Smooth muscle cell (in vitro differentiated cells): ENCODE measurements at regions not wholly inside any gene's neighbourhood (a gene's known extent, or its start where the extent isn't known, plus 50 kb on each side); places are given as distances from the start of the nearest gene placed in this dataset.
A peak's percentile ranks its signal among the peaks of the same experiment; 100 is the strongest.
"Not testable (repeated sequence)": the region's sequence is repeated elsewhere in the genome, so short reads cannot be mapped to it uniquely, and the experiment has no call there.

ENCODE experiments used
- DNase-seq: peaks from one replicate; lab custom pipeline; 2025; ENCODE audit not compliant: unreplicated experiment; lab: John Stamatoyannopoulos, UW
- H2AFZ ChIP-seq: fragments of 200-600 bp; sonication (generic); 2 replicates; pipeline ENCODE4 v1.6.0; 2016; ENCODE audit warnings: antibody characterized with exemption, low read depth, mild to moderate bottlenecking
- H3F3A ChIP-seq: fragments of 200-600 bp; sonication (generic); 2 replicates; pipeline ENCODE4 v1.6.0; 2017; ENCODE audit warnings: antibody characterized with exemption, low read depth
- H3K27ac ChIP-seq: fragments of 200-600 bp; sonication (generic); 2 replicates; pipeline ENCODE4 v1.5.1; 2016; ENCODE audit warnings: low read depth, mild to moderate bottlenecking
- H3K27me3 ChIP-seq: fragments of 200-600 bp; sonication (generic); 2 replicates; pipeline ENCODE4 v1.6.1; 2016; ENCODE audit warnings: low read depth, mild to moderate bottlenecking
- H3K36me3 ChIP-seq: fragments of 200-600 bp; sonication (generic); 2 replicates; pipeline ENCODE4 v1.5.1; 2016; ENCODE audit warnings: low read depth
- H3K4me1 ChIP-seq: fragments of 200-600 bp; sonication (generic); 2 replicates; pipeline ENCODE4 v1.5.1; 2016; ENCODE audit warnings: low read depth
- H3K4me2 ChIP-seq: fragments of 200-600 bp; sonication (generic); 2 replicates; pipeline ENCODE4 v1.6.0; 2016; ENCODE audit warnings: mild to moderate bottlenecking
- H3K4me3 ChIP-seq: fragments of 200-600 bp; sonication (generic); 2 replicates; pipeline ENCODE4 v1.5.1; 2016; ENCODE audit warnings: mild to moderate bottlenecking
- H3K79me2 ChIP-seq: fragments of 200-600 bp; sonication (generic); 2 replicates; pipeline ENCODE4 v1.6.0; 2016; ENCODE audit warnings: low read depth, mild to moderate bottlenecking
- H3K9ac ChIP-seq: fragments of 200-600 bp; sonication (generic); 2 replicates; pipeline ENCODE4 v1.6.0; 2016; ENCODE audit warnings: low read depth
- H3K9me3 ChIP-seq: fragments of 200-600 bp; sonication (generic); replicated peaks from 2 replicates; pipeline ENCODE4 v1.5.1; 2016; ENCODE audit warnings: low read depth
- H4K20me1 ChIP-seq: fragments of 200-600 bp; sonication (generic); 2 replicates; pipeline ENCODE4 v1.6.0; 2016; ENCODE audit warnings: low read depth
- CTCF ChIP-seq: fragments of 200-600 bp; sonication (generic); IDR thresholded peaks from 2 replicates; pipeline ENCODE4 v1.5.1; 2017; ENCODE audit warnings: borderline replicate concordance, mild to moderate bottlenecking, antibody characterized with exemption; ENCODE audit not compliant: insufficient read depth, poor library complexity, severe bottlenecking
- WGBS: methylation state at CpG from one replicate; pipeline ENCODE4 v1.1.7; 2016; ENCODE audit warnings: low lambda C conversion rate; 5-methylcytosine and 5-hydroxymethylcytosine counted together

DNA sequence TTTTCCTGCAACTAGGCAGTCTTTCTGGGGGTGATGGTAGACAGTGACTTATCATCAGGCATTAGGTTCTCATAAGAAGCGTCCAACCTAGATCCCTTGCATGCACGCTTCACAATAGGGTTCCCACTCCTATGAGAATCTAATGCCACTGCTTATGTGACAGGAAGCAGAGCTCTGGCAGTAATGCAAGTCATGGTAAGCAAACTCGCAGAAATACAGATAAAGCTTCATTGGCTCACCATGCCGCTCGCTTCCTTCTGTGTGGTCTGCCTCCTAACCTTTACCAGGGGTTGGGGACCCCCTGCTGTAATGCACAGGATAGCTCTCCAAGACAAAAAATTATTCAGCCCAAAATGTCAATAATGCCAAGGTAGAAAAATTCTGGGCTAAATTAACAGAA is 864.2 kb downstream of the TRHDE start:
- Histone ChIP-seq H3K27me3 (no peaks in the 10 kb centered on the region), H4K20me1 (no peaks in the 10 kb centered on the region), H3F3A (no peaks in the 10 kb centered on the region), H3K27ac (no peak overlapping the region), H3K79me2 (no peaks in the 10 kb centered on the region), H3K4me1 (no peaks in the 10 kb centered on the region), H3K4me3 (no peak overlapping the region), H3K9ac (no peak overlapping the region), H3K9me3 (no peaks in the 10 kb centered on the region), H2AFZ (peak overlapping the region; percentile 50), H3K36me3 (no peaks in the 10 kb centered on the region), H3K4me2 (no peak overlapping the region)
- 48% methylated on average over 5 of the region's 5 CpGs for WGBS
- no peak for TF ChIP-seq CTCF
- DNase-seq = no peak

- H3K4me1 ChIP-seq, H3K27me3 ChIP-seq, H4K20me1 ChIP-seq, H3K4me3 ChIP-seq, H3K4me2 ChIP-seq, H3K79me2 ChIP-seq, H3F3A ChIP-seq, H2AFZ ChIP-seq, H3K9ac ChIP-seq, H3K27ac ChIP-seq, H3K9me3 ChIP-seq, H3K36me3 ChIP-seq, DNase-seq: not testable (repeated sequence)
- 93% methylated on average over 2 of the region's 2 CpGs for WGBS
Observed at GRCh38 chr12:73139642-73140041, 867.5 kb downstream of the TRHDE start.

- Histone ChIP-seq H3K27me3 (no peaks in the 10 kb centered on the region), H3K4me2 (no peak overlapping the region), H3K9me3 (no peaks in the 10 kb centered on the region), H3K4me1 (no peaks in the 10 kb centered on the region), H3K36me3 (no peaks in the 10 kb centered on the region), H3K4me3 (no peak overlapping the region), H3K9ac (no peak overlapping the region), H3F3A (no peaks in the 10 kb centered on the region), H4K20me1 (no peaks in the 10 kb centered on the region), H2AFZ (no peak overlapping the region), H3K79me2 (no peaks in the 10 kb centered on the region), H3K27ac (no peak overlapping the region)
- no peak for TF ChIP-seq CTCF
- DNase-seq = no peak
Observed at GRCh38 chr12:73158341-73158740, 886.2 kb downstream of the TRHDE start.

DNA sequence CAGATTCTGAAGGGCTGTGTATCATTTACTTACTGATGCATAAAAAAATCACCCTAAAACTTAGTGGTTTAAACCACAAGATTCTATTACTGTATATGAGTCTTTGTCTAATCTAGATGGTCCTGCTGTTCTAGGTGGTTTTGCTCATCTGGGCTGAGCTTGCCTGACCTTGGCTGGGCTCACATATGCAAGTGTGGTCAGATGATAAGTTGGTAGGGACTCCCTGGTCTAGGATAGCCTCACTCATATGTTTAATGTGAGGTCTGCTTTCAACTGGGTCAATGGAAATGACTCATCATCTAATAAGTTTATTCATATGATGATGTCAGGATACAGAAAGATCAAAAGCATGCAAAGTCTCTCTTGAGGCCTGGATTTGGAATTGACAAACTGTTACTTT is 887.8 kb downstream of the TRHDE start:
- Histone ChIP-seq H3K4me3 (no peak overlapping the region), H3K9me3 (no peaks in the 10 kb centered on the region), H3K36me3 (no peaks in the 10 kb centered on the region), H4K20me1 (no peaks in the 10 kb centered on the region), H2AFZ (no peak overlapping the region), H3F3A (no peaks in the 10 kb centered on the region), H3K4me1 (no peaks in the 10 kb centered on the region), H3K4me2 (no peak overlapping the region), H3K9ac (no peak overlapping the region), H3K27me3 (no peaks in the 10 kb centered on the region), H3K79me2 (no peaks in the 10 kb centered on the region), H3K27ac (no peak overlapping the region)
- no peak for DNase-seq
- TF ChIP-seq CTCF = no peak
